ENCODE measurements at regions not wholly inside any gene's neighbourhood (a gene's known extent, or its start where the extent isn't known, plus 50 kb on each side); places are given as distances from the start of the nearest gene placed in this dataset.

DNA sequence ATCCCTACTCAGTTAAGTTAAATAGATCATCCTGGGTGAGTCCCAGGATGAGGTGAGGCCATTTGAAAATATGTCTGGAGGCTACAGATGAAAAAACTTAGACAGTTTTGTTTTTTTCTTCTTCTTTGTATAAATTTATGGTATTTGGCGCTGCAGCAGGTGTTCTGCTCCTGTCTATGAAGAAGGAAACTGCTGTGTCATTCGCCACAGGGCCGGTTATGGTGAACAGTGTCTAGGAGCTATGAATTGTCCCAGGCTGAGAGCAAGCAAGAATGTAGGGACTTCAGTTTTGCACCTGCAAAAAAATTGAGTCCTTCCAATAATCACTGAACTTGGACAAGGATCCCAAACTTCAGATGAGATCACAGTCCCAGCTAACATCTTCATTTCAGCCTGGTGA is 674.3 kb upstream of the RGS18 start:
- no peak for TF ChIP-seq EZH2 (IDR thresholded peaks at IDR 0.05)
- TF ChIP-seq POLR2AphosphoS5 (IDR thresholded peaks at IDR 0.05; ENCODE audit: borderline replicate concordance, low read depth, low read length), result no peak
- no peak for TF ChIP-seq FOXP2 (optimal IDR thresholded peaks at IDR 0.05; ENCODE audit: control extremely low read depth, extremely low read length, insufficient read depth)
